B cell (primary cell): ENCODE measurements at regions not wholly inside any gene's neighbourhood (a gene's known extent, or its start where the extent isn't known, plus 50 kb on each side); places are given as distances from the start of the nearest gene placed in this dataset.

Experiments used
- EZH2 ChIP-seq: IDR thresholded peaks from 2 replicates; pipeline ENCODE4 v1.6.1; 2012; ENCODE audit warnings: borderline replicate concordance, low read depth, mild to moderate bottlenecking, moderate library complexity, low read length; ENCODE audit not compliant: insufficient read depth, poor library complexity, severe bottlenecking
- TF ChIP-seq, protein P1 (sequence below): fragments of 200-600 bp; IDR thresholded peaks from one replicate; pipeline ENCODE4 v1.8.0; 2022; ENCODE audit warnings: antibody characterized with exemption, mild to moderate bottlenecking

DNA sequence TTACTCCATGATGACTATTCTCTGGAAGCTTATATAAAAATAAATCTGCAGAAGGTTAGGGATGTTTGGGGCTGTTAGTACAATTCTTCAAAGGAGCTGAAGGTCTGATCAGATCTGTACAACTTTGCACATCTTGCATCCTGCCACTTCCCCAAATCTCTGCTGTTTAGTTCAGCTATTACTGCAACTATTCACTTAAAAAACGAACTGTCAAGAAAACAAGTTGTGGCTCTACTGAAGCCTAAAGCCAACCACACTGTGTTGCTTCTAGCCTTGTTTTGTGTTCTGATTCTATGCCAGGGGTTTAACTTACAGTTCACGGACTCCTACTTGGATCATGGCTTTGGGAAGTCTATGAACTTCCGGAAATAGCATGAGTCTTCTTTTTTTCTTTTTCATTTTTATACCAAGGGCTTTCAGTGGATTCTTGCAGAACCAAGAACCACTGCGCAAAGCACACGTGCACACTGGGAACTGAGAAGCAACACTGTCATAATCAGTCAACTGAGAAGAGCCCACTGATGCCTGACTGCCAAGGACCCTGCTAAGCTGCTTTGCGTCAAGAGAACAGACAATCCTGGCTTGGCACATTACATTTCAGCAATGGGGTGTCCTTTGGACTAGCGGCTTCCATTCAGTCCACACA, 66.3 kb upstream of the EEA1 start:
- TF ChIP-seq, protein P1, sequence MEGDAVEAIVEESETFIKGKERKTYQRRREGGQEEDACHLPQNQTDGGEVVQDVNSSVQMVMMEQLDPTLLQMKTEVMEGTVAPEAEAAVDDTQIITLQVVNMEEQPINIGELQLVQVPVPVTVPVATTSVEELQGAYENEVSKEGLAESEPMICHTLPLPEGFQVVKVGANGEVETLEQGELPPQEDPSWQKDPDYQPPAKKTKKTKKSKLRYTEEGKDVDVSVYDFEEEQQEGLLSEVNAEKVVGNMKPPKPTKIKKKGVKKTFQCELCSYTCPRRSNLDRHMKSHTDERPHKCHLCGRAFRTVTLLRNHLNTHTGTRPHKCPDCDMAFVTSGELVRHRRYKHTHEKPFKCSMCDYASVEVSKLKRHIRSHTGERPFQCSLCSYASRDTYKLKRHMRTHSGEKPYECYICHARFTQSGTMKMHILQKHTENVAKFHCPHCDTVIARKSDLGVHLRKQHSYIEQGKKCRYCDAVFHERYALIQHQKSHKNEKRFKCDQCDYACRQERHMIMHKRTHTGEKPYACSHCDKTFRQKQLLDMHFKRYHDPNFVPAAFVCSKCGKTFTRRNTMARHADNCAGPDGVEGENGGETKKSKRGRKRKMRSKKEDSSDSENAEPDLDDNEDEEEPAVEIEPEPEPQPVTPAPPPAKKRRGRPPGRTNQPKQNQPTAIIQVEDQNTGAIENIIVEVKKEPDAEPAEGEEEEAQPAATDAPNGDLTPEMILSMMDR, result no peak
- TF ChIP-seq EZH2, result no peak
